ENCODE measurements at regions not wholly inside any gene's neighbourhood (a gene's known extent, or its start where the extent isn't known, plus 50 kb on each side); places are given as distances from the start of the nearest gene placed in this dataset.
"Not testable (repeated sequence)": the region's sequence is repeated elsewhere in the genome, so short reads cannot be mapped to it uniquely, and the experiment has no call there.

GRCh38 chr3:177402533-177402932, 205.3 kb upstream of the TBL1XR1 start:
- no peak overlapping the region for H3K4me3 ChIP-seq (ENCODE audit: low read depth, low read length)
- no peak for DNase-seq (ENCODE audit: low read depth, low spot score)
- no peaks in the 10 kb centered on the region for H3K9me3 ChIP-seq (ENCODE audit: control insufficient read depth, insufficient read depth, low read length)
- CTCF ChIA-PET: no interaction called here
- H3K27ac ChIP-seq (ENCODE audit: low read depth, low read length): no peak overlapping the region
- POLR2A ChIA-PET: no interaction called here
- TF ChIP-seq, protein P1, sequence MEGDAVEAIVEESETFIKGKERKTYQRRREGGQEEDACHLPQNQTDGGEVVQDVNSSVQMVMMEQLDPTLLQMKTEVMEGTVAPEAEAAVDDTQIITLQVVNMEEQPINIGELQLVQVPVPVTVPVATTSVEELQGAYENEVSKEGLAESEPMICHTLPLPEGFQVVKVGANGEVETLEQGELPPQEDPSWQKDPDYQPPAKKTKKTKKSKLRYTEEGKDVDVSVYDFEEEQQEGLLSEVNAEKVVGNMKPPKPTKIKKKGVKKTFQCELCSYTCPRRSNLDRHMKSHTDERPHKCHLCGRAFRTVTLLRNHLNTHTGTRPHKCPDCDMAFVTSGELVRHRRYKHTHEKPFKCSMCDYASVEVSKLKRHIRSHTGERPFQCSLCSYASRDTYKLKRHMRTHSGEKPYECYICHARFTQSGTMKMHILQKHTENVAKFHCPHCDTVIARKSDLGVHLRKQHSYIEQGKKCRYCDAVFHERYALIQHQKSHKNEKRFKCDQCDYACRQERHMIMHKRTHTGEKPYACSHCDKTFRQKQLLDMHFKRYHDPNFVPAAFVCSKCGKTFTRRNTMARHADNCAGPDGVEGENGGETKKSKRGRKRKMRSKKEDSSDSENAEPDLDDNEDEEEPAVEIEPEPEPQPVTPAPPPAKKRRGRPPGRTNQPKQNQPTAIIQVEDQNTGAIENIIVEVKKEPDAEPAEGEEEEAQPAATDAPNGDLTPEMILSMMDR (IDR thresholded peaks at IDR 0.05; ENCODE audit: low read depth, low read length): no peak
- H3K27me3 ChIP-seq (ENCODE audit: control insufficient read depth, insufficient read depth, low read length): no peaks in the 10 kb centered on the region

DNA sequence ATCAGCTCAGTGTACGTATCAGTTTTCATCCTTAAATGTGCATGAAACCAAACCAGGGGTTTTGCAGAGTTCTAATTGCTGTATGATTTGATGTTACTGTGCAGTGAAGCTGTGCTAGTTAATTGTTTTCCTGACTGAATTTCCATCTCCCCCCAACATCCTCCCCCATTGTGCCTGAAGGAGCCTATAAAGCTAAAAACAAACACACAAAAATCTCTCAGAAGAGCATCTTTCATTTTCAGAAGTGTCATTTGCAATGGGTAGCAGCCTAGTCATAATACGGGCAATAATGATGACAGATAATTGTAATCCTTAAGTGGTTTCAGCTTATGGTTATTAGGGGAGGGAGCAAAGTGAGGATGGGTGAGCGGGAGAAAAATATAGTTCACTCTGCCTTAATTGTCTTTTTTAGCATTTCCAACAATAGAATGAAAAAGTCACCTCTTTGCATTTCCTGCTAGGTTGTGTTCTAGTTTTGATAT, 207.9 kb upstream of the TBL1XR1 start:
- TF ChIP-seq, protein P1 (IDR thresholded peaks at IDR 0.05; ENCODE audit: low read depth, low read length): no peak
- CTCF ChIA-PET: no interaction called here
- Histone ChIP-seq H3K27ac (ENCODE audit: low read depth, low read length) (no peak overlapping the region), H3K4me3 (ENCODE audit: low read depth, low read length) (no peak overlapping the region), H3K27me3 (ENCODE audit: control insufficient read depth, insufficient read depth, low read length) (no peaks in the 10 kb centered on the region), H3K9me3 (ENCODE audit: control insufficient read depth, insufficient read depth, low read length) (no peaks in the 10 kb centered on the region)
- DNase-seq (ENCODE audit: low read depth, low spot score): no peak
- POLR2A ChIA-PET: no interaction called here

DNA sequence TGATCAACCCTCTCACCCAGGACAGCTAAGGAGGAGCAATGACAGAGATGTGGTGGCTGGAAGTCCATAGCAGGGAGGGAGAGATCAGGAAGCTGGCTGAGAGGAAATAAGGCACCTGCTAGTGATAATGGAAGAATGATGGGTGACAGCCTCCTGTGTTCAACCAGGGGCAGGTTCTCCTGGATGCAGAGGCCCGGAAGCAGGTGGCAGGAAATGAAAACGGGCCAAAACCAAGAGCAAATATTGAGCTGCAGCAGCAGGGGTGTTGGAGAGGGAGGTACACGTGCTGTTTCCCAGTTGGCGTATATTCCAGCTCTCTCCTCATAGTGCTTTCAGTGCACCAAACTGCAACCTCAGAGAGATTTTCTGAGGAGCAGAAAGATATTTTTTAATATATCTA, 213.4 kb upstream of the TBL1XR1 start:
- CTCF ChIA-PET: interaction anchor here (0.9 kb wide), 1 partner anchor 360 kb away, joined by 3 read pairs; no protein-coding TSS in a partner anchor
- peaks cover 5% of the 10 kb centered on the region; the same call in 1 of the 2 replicates for H3K9me3 ChIP-seq (ENCODE audit: control insufficient read depth, insufficient read depth, low read length)
- H3K27me3 ChIP-seq (ENCODE audit: control insufficient read depth, insufficient read depth, low read length): no peaks in the 10 kb centered on the region
- no peak overlapping the region for H3K4me3 ChIP-seq (ENCODE audit: low read depth, low read length)
- no peak for DNase-seq (ENCODE audit: low read depth, low spot score)
- POLR2A ChIA-PET: no interaction called here
- TF ChIP-seq, protein P1 (IDR thresholded peaks at IDR 0.05; ENCODE audit: low read depth, low read length): no peak
- no peak overlapping the region for H3K27ac ChIP-seq (ENCODE audit: low read depth, low read length)

DNA sequence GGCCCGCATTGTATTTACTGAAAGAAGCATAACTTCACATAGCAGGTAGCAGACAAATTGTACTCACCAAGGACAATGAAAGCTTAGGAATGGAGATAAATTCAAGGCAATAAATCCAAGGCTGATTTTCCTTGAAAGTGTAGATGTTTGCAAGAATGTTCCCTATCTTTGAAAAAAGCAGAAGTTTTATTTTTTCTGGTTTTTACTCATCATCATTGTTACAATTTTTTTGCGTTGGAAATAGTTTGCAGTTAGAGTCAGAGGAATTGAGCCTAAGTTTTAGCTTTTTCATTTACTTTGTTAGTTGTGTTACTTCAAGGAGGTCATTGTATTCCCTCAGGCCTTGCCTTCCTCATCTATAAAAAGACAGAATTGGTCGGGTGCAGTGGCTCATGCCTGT, 213.9 kb upstream of the TBL1XR1 start:
- CTCF ChIA-PET: interaction anchor here (0.9 kb wide), 1 partner anchor 360 kb away, joined by 3 read pairs; no protein-coding TSS in a partner anchor
- DNase-seq (ENCODE audit: low read depth, low spot score): no peak
- TF ChIP-seq, protein P1 (IDR thresholded peaks at IDR 0.05; ENCODE audit: low read depth, low read length): no peak
- H3K27ac ChIP-seq (ENCODE audit: low read depth, low read length): no peak overlapping the region
- H3K4me3 ChIP-seq (ENCODE audit: low read depth, low read length): no peak overlapping the region
- peaks cover 5% of the 10 kb centered on the region; the same call in 1 of the 2 replicates for H3K9me3 ChIP-seq (ENCODE audit: control insufficient read depth, insufficient read depth, low read length)
- no peaks in the 10 kb centered on the region for H3K27me3 ChIP-seq (ENCODE audit: control insufficient read depth, insufficient read depth, low read length)
- POLR2A ChIA-PET: no interaction called here

DNA sequence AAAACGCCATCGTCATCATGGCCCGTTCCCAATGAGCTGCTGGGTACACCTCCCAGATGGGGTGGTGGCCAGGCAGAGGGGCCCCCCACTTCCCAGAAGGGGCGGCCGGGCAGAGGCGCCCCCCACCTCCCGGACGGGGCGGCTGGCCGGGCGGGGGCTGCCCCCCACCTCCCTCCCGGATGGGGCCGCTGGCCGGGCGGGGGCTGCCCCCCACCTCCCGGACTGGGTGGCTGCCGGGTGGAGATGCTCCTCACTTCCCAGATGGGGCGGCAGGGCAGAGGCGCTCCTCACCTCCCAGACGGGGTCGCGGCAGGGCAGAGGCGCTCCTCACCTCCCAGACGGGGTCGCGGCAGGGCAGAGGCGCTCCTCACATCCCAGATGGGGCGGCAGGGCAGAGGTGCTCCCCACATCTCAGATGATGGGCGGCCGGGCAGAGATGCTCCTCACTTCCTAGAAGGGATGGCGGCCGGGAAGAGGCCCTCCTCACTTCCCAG, 215.4 kb upstream of the TBL1XR1 start:
- CTCF ChIA-PET; H3K4me3 ChIP-seq (ENCODE audit: low read depth, low read length); POLR2A ChIA-PET; H3K27me3 ChIP-seq (ENCODE audit: control insufficient read depth, insufficient read depth, low read length); H3K27ac ChIP-seq (ENCODE audit: low read depth, low read length); DNase-seq (ENCODE audit: low read depth, low spot score); H3K9me3 ChIP-seq (ENCODE audit: control insufficient read depth, insufficient read depth, low read length): not testable (repeated sequence)
